ENCODE measurements at regions not wholly inside any gene's neighbourhood (a gene's known extent, or its start where the extent isn't known, plus 50 kb on each side); places are given as distances from the start of the nearest gene placed in this dataset.

DNA sequence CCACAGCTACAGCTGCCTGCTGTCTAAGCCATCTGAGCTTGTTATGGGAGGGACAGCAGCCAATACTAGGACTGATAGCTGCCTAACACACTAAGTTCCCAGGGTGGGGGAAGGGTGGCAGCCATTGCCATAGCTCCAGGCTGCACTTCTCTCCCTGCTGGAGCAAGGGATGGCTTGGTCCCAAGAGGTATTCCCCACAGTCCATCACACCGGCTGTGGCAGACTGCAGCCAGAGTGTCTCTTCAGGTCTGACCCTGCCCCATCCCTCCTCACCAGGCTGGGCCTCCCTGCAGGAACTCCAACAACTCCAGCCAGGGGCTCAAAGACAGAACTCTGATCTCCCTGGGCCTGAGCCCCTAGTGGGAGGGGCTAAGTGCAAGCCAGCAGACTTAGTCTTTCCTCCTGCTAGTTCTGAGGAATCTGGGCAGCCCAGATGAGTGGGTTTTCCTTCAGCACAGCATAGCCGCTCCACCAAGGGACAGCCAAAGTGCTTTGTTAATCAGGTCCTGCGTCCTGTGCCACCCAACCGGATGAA lies 632.1 kb downstream of the SOCS6 start:
- Histone ChIP-seq H3K9ac (ENCODE audit: low read length) (no peak overlapping the region), H3K9me3 (ENCODE audit: control insufficient read depth in 1 of 2, insufficient read depth in 1 of 2, low read depth in 1 of 2, low read length in 2 of 2) (peaks cover 0 to 6% of the 10 kb centered on the region in 2 experiments; a peak in 2 of 4 replicates), H4K20me1 (ENCODE audit: insufficient read depth) (no peaks in the 10 kb centered on the region), H3K4me2 (ENCODE audit: low read length) (no peak overlapping the region), H2AFZ (ENCODE audit: low read depth, low read length, poor library complexity, severe bottlenecking) (no peak overlapping the region), H3K9me2 (ENCODE audit: insufficient read depth) (no peaks in the 10 kb centered on the region), H3K27ac (ENCODE audit: low read depth, low read length) (no peak overlapping the region), H3K4me1 (ENCODE audit: control insufficient read depth in 1 of 2, insufficient read depth in 2 of 2, low read length in 2 of 2) (no peaks in the 10 kb centered on the region), H3K36me3 (ENCODE audit: control insufficient read depth in 1 of 2, insufficient read depth in 2 of 2, low read length in 2 of 2) (no peaks in the 10 kb centered on the region), H3K27me3 (ENCODE audit: insufficient read depth, low read length) (no peaks in the 10 kb centered on the region), H3K4me3 (replicated peaks in 1 of 2; ENCODE audit: low read depth in 1 of 2, low read length in 2 of 2) (no peak overlapping the region), H3K79me2 (ENCODE audit: insufficient read depth, low read length) (no peaks in the 10 kb centered on the region)
- CTCF ChIA-PET = no interaction called here
- RAD21 ChIA-PET (ENCODE audit: low non-redundant PET in 1 of 2, low total read pairs in 2 of 2, uncharacterized antibody in 2 of 2, unreplicated experiment in 2 of 2) = no interaction called here
- no TSS peak for BruUV-seq (replicated peaks)
- DNase-seq (ENCODE audit: low read depth, low spot score) = no peak
- intact Hi-C loops (cut with micrococcal nuclease) = no loop called here
- no peak for ATAC-seq
- TF ChIP-seq SRF (IDR thresholded peaks at IDR 0.05; ENCODE audit: low read depth) (no peak), POLR2A (IDR thresholded peaks at IDR 0.05; ENCODE audit: borderline replicate concordance, extremely low read depth, insufficient read depth, insufficient read length) (no peak), EZH2phosphoT487 (IDR thresholded peaks at IDR 0.05; ENCODE audit: borderline replicate concordance) (no peak), CEBPB (IDR thresholded peaks at IDR 0.05; ENCODE audit: low read depth) (no peak), EZH2 (IDR thresholded peaks at IDR 0.05) (no peak), SIN3A (IDR thresholded peaks at IDR 0.05; ENCODE audit: low read depth) (no peak)
- POLR2A ChIA-PET = no interaction called here

DNA sequence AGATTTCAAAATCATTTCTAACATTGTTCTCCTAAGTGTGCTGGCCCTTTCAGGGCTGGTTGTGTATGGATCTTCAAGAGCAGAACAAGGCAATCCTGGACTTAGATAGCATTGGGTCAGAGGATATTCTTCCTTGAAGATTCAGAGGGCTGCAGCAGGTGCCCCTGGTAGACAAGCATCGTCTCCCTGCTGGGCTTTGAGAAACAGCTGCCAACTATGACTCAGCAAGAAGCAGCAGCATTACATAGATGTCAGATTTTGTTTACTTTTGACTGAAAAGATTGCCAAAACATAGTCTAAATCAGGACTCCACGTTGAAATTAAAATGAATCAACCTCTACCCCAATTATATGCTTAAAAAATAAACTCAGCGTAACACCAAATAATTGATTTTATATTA lies 618.8 kb downstream of the SOCS6 start:
- DNase-seq (ENCODE audit: low read depth, low spot score) = no peak
- CTCF ChIA-PET = no interaction called here
- no peak overlapping the region for H3K9ac ChIP-seq (ENCODE audit: low read length)
- RAD21 ChIA-PET (ENCODE audit: low non-redundant PET in 1 of 2, low total read pairs in 2 of 2, uncharacterized antibody in 2 of 2, unreplicated experiment in 2 of 2) = no interaction called here
- H2AFZ ChIP-seq (ENCODE audit: low read depth, low read length, poor library complexity, severe bottlenecking) = no peak overlapping the region
- no peaks in the 10 kb centered on the region for H3K9me2 ChIP-seq (ENCODE audit: insufficient read depth)
- H3K9me3 ChIP-seq (ENCODE audit: control insufficient read depth in 1 of 2, insufficient read depth in 1 of 2, low read depth in 1 of 2, low read length in 2 of 2) = peaks cover 3 to 12% of the 10 kb centered on the region in 2 experiments; a peak in 2 of 4 replicates
- no peaks in the 10 kb centered on the region for H3K27me3 ChIP-seq (ENCODE audit: insufficient read depth, low read length)
- H3K27ac ChIP-seq (ENCODE audit: low read depth, low read length) = no peak overlapping the region
- no peak for ATAC-seq
- BruUV-seq (replicated peaks) = no TSS peak
- no peaks in the 10 kb centered on the region for H3K4me1 ChIP-seq (ENCODE audit: control insufficient read depth in 1 of 2, insufficient read depth in 2 of 2, low read length in 2 of 2)
- no peaks in the 10 kb centered on the region; a peak in 1 of 4 replicates for H3K36me3 ChIP-seq (ENCODE audit: control insufficient read depth in 1 of 2, insufficient read depth in 2 of 2, low read length in 2 of 2)
- no peak overlapping the region for H3K4me2 ChIP-seq (ENCODE audit: low read length)
- H3K79me2 ChIP-seq (ENCODE audit: insufficient read depth, low read length) = no peaks in the 10 kb centered on the region
- no peak overlapping the region for H3K4me3 ChIP-seq (replicated peaks in 1 of 2; ENCODE audit: low read depth in 1 of 2, low read length in 2 of 2)
- POLR2A ChIA-PET = no interaction called here
- intact Hi-C loops (cut with micrococcal nuclease) = no loop called here
- no peaks in the 10 kb centered on the region for H4K20me1 ChIP-seq (ENCODE audit: insufficient read depth)
- TF ChIP-seq FOSL1 (IDR thresholded peaks at IDR 0.05; ENCODE audit: low read depth) = no peak
- TF ChIP-seq EZH2 (IDR thresholded peaks at IDR 0.05) = no peak
- TF ChIP-seq, protein P1, sequence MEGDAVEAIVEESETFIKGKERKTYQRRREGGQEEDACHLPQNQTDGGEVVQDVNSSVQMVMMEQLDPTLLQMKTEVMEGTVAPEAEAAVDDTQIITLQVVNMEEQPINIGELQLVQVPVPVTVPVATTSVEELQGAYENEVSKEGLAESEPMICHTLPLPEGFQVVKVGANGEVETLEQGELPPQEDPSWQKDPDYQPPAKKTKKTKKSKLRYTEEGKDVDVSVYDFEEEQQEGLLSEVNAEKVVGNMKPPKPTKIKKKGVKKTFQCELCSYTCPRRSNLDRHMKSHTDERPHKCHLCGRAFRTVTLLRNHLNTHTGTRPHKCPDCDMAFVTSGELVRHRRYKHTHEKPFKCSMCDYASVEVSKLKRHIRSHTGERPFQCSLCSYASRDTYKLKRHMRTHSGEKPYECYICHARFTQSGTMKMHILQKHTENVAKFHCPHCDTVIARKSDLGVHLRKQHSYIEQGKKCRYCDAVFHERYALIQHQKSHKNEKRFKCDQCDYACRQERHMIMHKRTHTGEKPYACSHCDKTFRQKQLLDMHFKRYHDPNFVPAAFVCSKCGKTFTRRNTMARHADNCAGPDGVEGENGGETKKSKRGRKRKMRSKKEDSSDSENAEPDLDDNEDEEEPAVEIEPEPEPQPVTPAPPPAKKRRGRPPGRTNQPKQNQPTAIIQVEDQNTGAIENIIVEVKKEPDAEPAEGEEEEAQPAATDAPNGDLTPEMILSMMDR (IDR thresholded peaks at IDR 0.05 in 2 of 3, conservative IDR thresholded peaks at IDR 0.05 in 1 of 3; ENCODE audit: borderline replicate concordance in 1 of 3, insufficient read depth in 1 of 3, low read depth in 2 of 3, low read length in 2 of 3) = no peak
- no peak for TF ChIP-seq SRF (IDR thresholded peaks at IDR 0.05; ENCODE audit: low read depth)
- no peak for TF ChIP-seq YY1 (IDR thresholded peaks at IDR 0.05; ENCODE audit: extremely low read depth, insufficient replicate concordance, low read depth, low read length)
- TF ChIP-seq EZH2phosphoT487 (IDR thresholded peaks at IDR 0.05; ENCODE audit: borderline replicate concordance) = no peak
- TF ChIP-seq EGR1 (IDR thresholded peaks at IDR 0.05; ENCODE audit: low read depth) = no peak
- TF ChIP-seq, protein P2, sequence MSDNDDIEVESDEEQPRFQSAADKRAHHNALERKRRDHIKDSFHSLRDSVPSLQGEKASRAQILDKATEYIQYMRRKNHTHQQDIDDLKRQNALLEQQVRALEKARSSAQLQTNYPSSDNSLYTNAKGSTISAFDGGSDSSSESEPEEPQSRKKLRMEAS (IDR thresholded peaks at IDR 0.05) = no peak
- no peak for TF ChIP-seq POLR2A (IDR thresholded peaks at IDR 0.05; ENCODE audit: borderline replicate concordance, extremely low read depth, insufficient read depth, insufficient read length)
- no peak for TF ChIP-seq ZNF274 (IDR thresholded peaks at IDR 0.05; ENCODE audit: low read depth, low read length)
- TF ChIP-seq, protein P3, sequence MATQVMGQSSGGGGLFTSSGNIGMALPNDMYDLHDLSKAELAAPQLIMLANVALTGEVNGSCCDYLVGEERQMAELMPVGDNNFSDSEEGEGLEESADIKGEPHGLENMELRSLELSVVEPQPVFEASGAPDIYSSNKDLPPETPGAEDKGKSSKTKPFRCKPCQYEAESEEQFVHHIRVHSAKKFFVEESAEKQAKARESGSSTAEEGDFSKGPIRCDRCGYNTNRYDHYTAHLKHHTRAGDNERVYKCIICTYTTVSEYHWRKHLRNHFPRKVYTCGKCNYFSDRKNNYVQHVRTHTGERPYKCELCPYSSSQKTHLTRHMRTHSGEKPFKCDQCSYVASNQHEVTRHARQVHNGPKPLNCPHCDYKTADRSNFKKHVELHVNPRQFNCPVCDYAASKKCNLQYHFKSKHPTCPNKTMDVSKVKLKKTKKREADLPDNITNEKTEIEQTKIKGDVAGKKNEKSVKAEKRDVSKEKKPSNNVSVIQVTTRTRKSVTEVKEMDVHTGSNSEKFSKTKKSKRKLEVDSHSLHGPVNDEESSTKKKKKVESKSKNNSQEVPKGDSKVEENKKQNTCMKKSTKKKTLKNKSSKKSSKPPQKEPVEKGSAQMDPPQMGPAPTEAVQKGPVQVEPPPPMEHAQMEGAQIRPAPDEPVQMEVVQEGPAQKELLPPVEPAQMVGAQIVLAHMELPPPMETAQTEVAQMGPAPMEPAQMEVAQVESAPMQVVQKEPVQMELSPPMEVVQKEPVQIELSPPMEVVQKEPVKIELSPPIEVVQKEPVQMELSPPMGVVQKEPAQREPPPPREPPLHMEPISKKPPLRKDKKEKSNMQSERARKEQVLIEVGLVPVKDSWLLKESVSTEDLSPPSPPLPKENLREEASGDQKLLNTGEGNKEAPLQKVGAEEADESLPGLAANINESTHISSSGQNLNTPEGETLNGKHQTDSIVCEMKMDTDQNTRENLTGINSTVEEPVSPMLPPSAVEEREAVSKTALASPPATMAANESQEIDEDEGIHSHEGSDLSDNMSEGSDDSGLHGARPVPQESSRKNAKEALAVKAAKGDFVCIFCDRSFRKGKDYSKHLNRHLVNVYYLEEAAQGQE (IDR thresholded peaks at IDR 0.05; ENCODE audit: low read depth) = no peak
- no peak for TF ChIP-seq RAD21 (IDR thresholded peaks at IDR 0.05; ENCODE audit: low read depth)
- no peak for TF ChIP-seq POLR2AphosphoS5 (IDR thresholded peaks at IDR 0.05; ENCODE audit: low read depth, low read length)
- TF ChIP-seq SIN3A (IDR thresholded peaks at IDR 0.05; ENCODE audit: low read depth) = no peak

Data from HCT116 (cell line).